ENCODE measurements at regions not wholly inside any gene's neighbourhood (a gene's known extent, or its start where the extent isn't known, plus 50 kb on each side); places are given as distances from the start of the nearest gene placed in this dataset.
A peak's percentile ranks its signal among the peaks of the same experiment; 100 is the strongest.

- no peaks in the 10 kb centered on the region for H3K79me2 ChIP-seq (ENCODE audit: insufficient read depth, low read length)
- TF ChIP-seq CTCF (IDR thresholded peaks at IDR 0.05; ENCODE audit: insufficient read depth, low read depth, low read length) (no peak), EZH2 (IDR thresholded peaks at IDR 0.05; ENCODE audit: insufficient read depth, low read length) (no peak)
- no peak overlapping the region for H3K4me3 Mint-ChIP-seq (ENCODE audit: unreplicated experiment)
- no peak overlapping the region for H3K27ac Mint-ChIP-seq (ENCODE audit: unreplicated experiment)
- no peaks in the 10 kb centered on the region for H3K4me1 Mint-ChIP-seq (ENCODE audit: low read depth, unreplicated experiment)
- no peaks in the 10 kb centered on the region for H3K36me3 ChIP-seq (ENCODE audit: insufficient read depth, low read length)
- H4K20me1 ChIP-seq (ENCODE audit: insufficient read depth, low read length): no peaks in the 10 kb centered on the region
- H3K36me3 Mint-ChIP-seq (ENCODE audit: low read depth, unreplicated experiment): no peaks in the 10 kb centered on the region
- peaks cover 4% of the 10 kb centered on the region for H3K27me3 Mint-ChIP-seq (ENCODE audit: low read depth, unreplicated experiment)
- DNase-seq (ENCODE audit: low read depth) (no peak), FAIRE-seq (peak; percentile 9)
- H3K9me3 ChIP-seq (ENCODE audit: insufficient read depth, low read depth, low read length): no peaks in the 10 kb centered on the region
- no peaks in the 10 kb centered on the region for H3K27me3 ChIP-seq (ENCODE audit: insufficient read depth, low read length)
- H3K9me3 Mint-ChIP-seq (ENCODE audit: unreplicated experiment): peaks cover 2% of the 10 kb centered on the region
- H2AFZ ChIP-seq (ENCODE audit: low read depth, low read length): no peak overlapping the region
- no peaks in the 10 kb centered on the region for H3K4me1 ChIP-seq (ENCODE audit: insufficient read depth, low read length)
- no peak overlapping the region for H3K4me3 ChIP-seq (ENCODE audit: insufficient read depth, low read depth, low read length)
- no peak overlapping the region for H3K9ac ChIP-seq (ENCODE audit: low read length)
- no peak overlapping the region for H3K27ac ChIP-seq (ENCODE audit: low read depth, low read length)
- H3K4me2 ChIP-seq (ENCODE audit: low read length): no peak overlapping the region
Measured at GRCh38 chrX:20402956-20403355, 136.2 kb upstream of the RPS6KA3 start.

GRCh38 chrX:20399728-20400414 is 133.2 kb upstream of the RPS6KA3 start:
- no peak overlapping the region for H3K27ac Mint-ChIP-seq (ENCODE audit: unreplicated experiment)
- peaks cover 4% of the 10 kb centered on the region for H3K9me3 Mint-ChIP-seq (ENCODE audit: unreplicated experiment)
- FAIRE-seq: no peak

More at GRCh38 chrX:20399728-20400414, 133.2 kb upstream of the RPS6KA3 start:
- no peaks in the 10 kb centered on the region for H4K20me1 ChIP-seq (ENCODE audit: insufficient read depth, low read length)
- Mint-ChIP-seq H3K4me1 (ENCODE audit: low read depth, unreplicated experiment) (no peaks in the 10 kb centered on the region), H3K36me3 (ENCODE audit: low read depth, unreplicated experiment) (no peaks in the 10 kb centered on the region), H3K4me3 (ENCODE audit: unreplicated experiment) (no peak overlapping the region), H3K27me3 (ENCODE audit: low read depth, unreplicated experiment) (peaks cover 7% of the 10 kb centered on the region)
- H3K27ac ChIP-seq (ENCODE audit: low read depth, low read length): no peak overlapping the region
- no peak overlapping the region for H2AFZ ChIP-seq (ENCODE audit: low read depth, low read length)
- TF ChIP-seq CTCF (IDR thresholded peaks at IDR 0.05; ENCODE audit: insufficient read depth, low read depth, low read length) (no peak), EZH2 (IDR thresholded peaks at IDR 0.05; ENCODE audit: insufficient read depth, low read length) (no peak)
- no peak overlapping the region for H3K4me3 ChIP-seq (ENCODE audit: insufficient read depth, low read depth, low read length)
- no peaks in the 10 kb centered on the region for H3K79me2 ChIP-seq (ENCODE audit: insufficient read depth, low read length)
- H3K4me1 ChIP-seq (ENCODE audit: insufficient read depth, low read length): no peaks in the 10 kb centered on the region
- no peak overlapping the region for H3K9ac ChIP-seq (ENCODE audit: low read length)
- H3K9me3 ChIP-seq (ENCODE audit: insufficient read depth, low read depth, low read length): no peaks in the 10 kb centered on the region
- H3K27me3 ChIP-seq (ENCODE audit: insufficient read depth, low read length): no peaks in the 10 kb centered on the region
- no peak for DNase-seq (ENCODE audit: low read depth)
- H3K4me2 ChIP-seq (ENCODE audit: low read length): no peak overlapping the region
- no peaks in the 10 kb centered on the region for H3K36me3 ChIP-seq (ENCODE audit: insufficient read depth, low read length)

Data from astrocyte (in vitro differentiated cells and primary cell).